SK-N-SH treated with all-trans-retinoic acid at 6 μM for 48 hours (cell line): ENCODE measurements at regions not wholly inside any gene's neighbourhood (a gene's known extent, or its start where the extent isn't known, plus 50 kb on each side); places are given as distances from the start of the nearest gene placed in this dataset.

Source experiments
- ATAC-seq: fragments of 200-7000 bp; cut with Tn5 transposase; 3 replicates; pipeline ENCODE4 v1.9.1; 2020; ENCODE audit warnings: mild to moderate bottlenecking, moderate library complexity
- CREB5 ChIP-seq: fragments of 250-450 bp; sonication (Bioruptor Pico); IDR thresholded peaks from 2 replicates; pipeline ENCODE4 v1.5.1; 2020; ENCODE audit warnings: low read depth, mild to moderate bottlenecking, moderate library complexity
- CSDC2 ChIP-seq: fragments of 250-450 bp; sonication (Bioruptor Pico); IDR thresholded peaks from 2 replicates; pipeline ENCODE4 v1.5.0; 2020; ENCODE audit warnings: mild to moderate bottlenecking, moderate library complexity
- ESRRG ChIP-seq: fragments of 250-450 bp; sonication (Bioruptor Pico); IDR thresholded peaks from 2 replicates; pipeline ENCODE4 v1.6.1; 2021; ENCODE audit warnings: mild to moderate bottlenecking
- GLIS3 ChIP-seq: fragments of 250-450 bp; sonication (Bioruptor Pico); IDR thresholded peaks from 2 replicates; pipeline ENCODE4 v1.5.0; 2020; ENCODE audit warnings: mild to moderate bottlenecking, moderate library complexity
- ISL1 ChIP-seq: fragments of 250-450 bp; sonication (Bioruptor Pico); IDR thresholded peaks from 2 replicates; pipeline ENCODE4 v2.1.2; 2022; ENCODE audit warnings: mild to moderate bottlenecking, moderate library complexity
- OSR1 ChIP-seq: fragments of 250-450 bp; sonication (Bioruptor Pico); IDR thresholded peaks from 2 replicates; pipeline ENCODE4 v1.8.0; 2022; ENCODE audit warnings: moderate library complexity, mild to moderate bottlenecking, inconsistent platforms
- PATZ1 ChIP-seq: fragments of 250-450 bp; sonication (Bioruptor Pico); IDR thresholded peaks from 2 replicates; pipeline ENCODE4 v1.8.0; 2020; ENCODE audit warnings: mild to moderate bottlenecking, moderate library complexity, borderline replicate concordance
- RARB ChIP-seq: fragments of 250-450 bp; sonication (Bioruptor Pico); IDR thresholded peaks from 2 replicates; pipeline ENCODE4 v1.8.0; 2021; ENCODE audit warnings: mild to moderate bottlenecking, moderate library complexity
- SNAI2 ChIP-seq: fragments of 250-450 bp; sonication (Bioruptor Pico); IDR thresholded peaks from 2 replicates; pipeline ENCODE4 v1.5.0; 2020; ENCODE audit warnings: mild to moderate bottlenecking, moderate library complexity
- TCF4 ChIP-seq: fragments of 250-450 bp; sonication (Bioruptor Pico); IDR thresholded peaks from 2 replicates; pipeline ENCODE4 v1.8.0; 2021; ENCODE audit warnings: mild to moderate bottlenecking, moderate library complexity, borderline replicate concordance
- TOX ChIP-seq: fragments of 250-450 bp; sonication (Bioruptor Pico); IDR thresholded peaks from 2 replicates; pipeline ENCODE4 v1.8.0; 2021; ENCODE audit warnings: mild to moderate bottlenecking, moderate library complexity, borderline replicate concordance
- ZC3H10 ChIP-seq: fragments of 250-450 bp; sonication (Bioruptor Pico); IDR thresholded peaks from 2 replicates; pipeline ENCODE4 v1.5.1; 2021; ENCODE audit warnings: mild to moderate bottlenecking, moderate library complexity
- ZFP3 ChIP-seq: fragments of 250-450 bp; sonication (Bioruptor Pico); IDR thresholded peaks from 2 replicates; pipeline ENCODE4 v1.5.0; 2020; ENCODE audit warnings: mild to moderate bottlenecking, moderate library complexity
- ZFP30 ChIP-seq: fragments of 450-650 bp; formaldehyde crosslinking; IDR thresholded peaks from 2 replicates; pipeline ENCODE4 v1.5.0; 2022; ENCODE audit warnings: mild to moderate bottlenecking, moderate library complexity
- ZNF565 ChIP-seq: fragments of 450-650 bp; formaldehyde crosslinking; conservative IDR thresholded peaks from 2 replicates; pipeline ENCODE4 v1.5.0; 2020; ENCODE audit warnings: low read depth, mild to moderate bottlenecking, moderate library complexity
- ZNF70 ChIP-seq: fragments of 450-650 bp; formaldehyde crosslinking; IDR thresholded peaks from 2 replicates; pipeline ENCODE4 v1.5.0; 2020; ENCODE audit warnings: mild to moderate bottlenecking, moderate library complexity
- TF ChIP-seq, protein P1 (sequence below): fragments of 250-450 bp; sonication (Bioruptor Pico); IDR thresholded peaks from 2 replicates; pipeline ENCODE4 v1.5.1; 2021; ENCODE audit warnings: mild to moderate bottlenecking, moderate library complexity
- TF ChIP-seq, protein P2 (sequence below): fragments of 250-450 bp; sonication (Bioruptor Pico); IDR thresholded peaks from 2 replicates; pipeline ENCODE4 v1.8.0; 2021; ENCODE audit warnings: low read depth, mild to moderate bottlenecking, moderate library complexity, borderline replicate concordance

- ATAC-seq, result no peak
Observed at GRCh38 chr4:120446051-120446567, 379.5 kb upstream of the MAD2L1 start.

DNA sequence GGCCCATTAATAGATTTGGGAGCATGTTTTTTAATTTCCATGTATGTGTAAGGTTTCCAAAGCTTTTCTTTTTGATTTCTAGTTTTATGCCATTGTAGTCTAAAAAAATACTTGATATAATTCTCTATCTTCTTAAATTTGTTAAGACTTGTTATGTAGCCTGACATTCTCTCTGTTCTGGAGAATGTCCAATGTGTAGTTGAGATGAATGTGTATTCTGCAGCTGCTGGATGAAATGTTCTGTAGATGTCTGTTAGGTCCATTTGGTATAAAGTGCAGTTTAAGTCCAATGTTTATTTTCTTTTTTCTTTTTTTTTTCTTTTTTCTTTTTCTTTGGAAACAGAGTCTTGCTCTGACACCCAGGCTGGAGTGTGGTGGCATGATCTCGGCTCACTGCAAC is 378.5 kb upstream of the MAD2L1 start:
- no peak for TF ChIP-seq ZNF565
- no peak for TF ChIP-seq ISL1
- TF ChIP-seq, protein P1, sequence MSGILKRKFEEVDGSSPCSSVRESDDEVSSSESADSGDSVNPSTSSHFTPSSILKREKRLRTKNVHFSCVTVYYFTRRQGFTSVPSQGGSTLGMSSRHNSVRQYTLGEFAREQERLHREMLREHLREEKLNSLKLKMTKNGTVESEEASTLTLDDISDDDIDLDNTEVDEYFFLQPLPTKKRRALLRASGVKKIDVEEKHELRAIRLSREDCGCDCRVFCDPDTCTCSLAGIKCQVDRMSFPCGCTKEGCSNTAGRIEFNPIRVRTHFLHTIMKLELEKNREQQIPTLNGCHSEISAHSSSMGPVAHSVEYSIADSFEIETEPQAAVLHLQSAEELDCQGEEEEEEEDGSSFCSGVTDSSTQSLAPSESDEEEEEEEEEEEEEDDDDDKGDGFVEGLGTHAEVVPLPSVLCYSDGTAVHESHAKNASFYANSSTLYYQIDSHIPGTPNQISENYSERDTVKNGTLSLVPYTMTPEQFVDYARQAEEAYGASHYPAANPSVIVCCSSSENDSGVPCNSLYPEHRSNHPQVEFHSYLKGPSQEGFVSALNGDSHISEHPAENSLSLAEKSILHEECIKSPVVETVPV (CRISPR knock-in tag), result no peak

More at GRCh38 chr4:120446051-120446567, 379.5 kb upstream of the MAD2L1 start:
- TF ChIP-seq SNAI2 (no peak), OSR1 (CRISPR knock-in tag) (no peak), ZNF70 (no peak), ZC3H10 (CRISPR knock-in tag) (no peak), RARB (CRISPR knock-in tag) (no peak), GLIS3 (CRISPR knock-in tag) (no peak), PATZ1 (CRISPR knock-in tag) (no peak), ZNF565 (no peak), CSDC2 (no peak), CREB5 (no peak), ZFP30 (CRISPR knock-in tag) (no peak), TCF4 (CRISPR knock-in tag) (no peak)
- TF ChIP-seq, protein P2, sequence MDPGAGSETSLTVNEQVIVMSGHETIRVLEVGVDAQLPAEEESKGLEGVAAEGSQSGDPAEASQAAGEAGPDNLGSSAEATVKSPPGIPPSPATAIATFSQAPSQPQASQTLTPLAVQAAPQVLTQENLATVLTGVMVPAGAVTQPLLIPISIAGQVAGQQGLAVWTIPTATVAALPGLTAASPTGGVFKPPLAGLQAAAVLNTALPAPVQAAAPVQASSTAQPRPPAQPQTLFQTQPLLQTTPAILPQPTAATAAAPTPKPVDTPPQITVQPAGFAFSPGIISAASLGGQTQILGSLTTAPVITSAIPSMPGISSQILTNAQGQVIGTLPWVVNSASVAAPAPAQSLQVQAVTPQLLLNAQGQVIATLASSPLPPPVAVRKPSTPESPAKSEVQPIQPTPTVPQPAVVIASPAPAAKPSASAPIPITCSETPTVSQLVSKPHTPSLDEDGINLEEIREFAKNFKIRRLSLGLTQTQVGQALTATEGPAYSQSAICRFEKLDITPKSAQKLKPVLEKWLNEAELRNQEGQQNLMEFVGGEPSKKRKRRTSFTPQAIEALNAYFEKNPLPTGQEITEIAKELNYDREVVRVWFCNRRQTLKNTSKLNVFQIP (CRISPR knock-in tag), result no peak

GRCh38 chr4:120443116-120443515 is 376.5 kb upstream of the MAD2L1 start:
- TF ChIP-seq ZFP3 (CRISPR knock-in tag) (no peak), ESRRG (CRISPR knock-in tag) (no peak), OSR1 (CRISPR knock-in tag) (no peak), RARB (CRISPR knock-in tag) (no peak)
- TF ChIP-seq, protein P2 (CRISPR knock-in tag), result no peak
- ATAC-seq, result no peak; the same call in 2 of the 3 replicates

More for the DNA sequence above, 378.5 kb upstream of the MAD2L1 start:
- ATAC-seq, result no peak

GRCh38 chr4:120440730-120441129 is 374.1 kb upstream of the MAD2L1 start:
- TF ChIP-seq SNAI2 (no peak), TOX (CRISPR knock-in tag) (no peak)
- TF ChIP-seq, protein P1 (CRISPR knock-in tag), result no peak
- TF ChIP-seq, all 23 proteins: peak for 0
- ATAC-seq, result no peak
